RWPE1 (cell line): ENCODE measurements at regions not wholly inside any gene's neighbourhood (a gene's known extent, or its start where the extent isn't known, plus 50 kb on each side); places are given as distances from the start of the nearest gene placed in this dataset.

ENCODE experiments used
- CTCF ChIA-PET: fragments of 350-600 bp; sonication (Branson Sonifier 250); formaldehyde crosslinking; extraction: SDS; loops from one replicate; lab custom pipeline; 2021; lab: Yijun Ruan, JAX
- POLR2A ChIA-PET: fragments of 400-600 bp; formaldehyde crosslinking; extraction: SDS; loops from one replicate; lab custom pipeline; 2020; ENCODE audit warnings: antibody characterized with exemption; ENCODE audit not compliant: low non-redundant PET; lab: Yijun Ruan, JAX
- DNase-seq: peaks from one replicate; pipeline ENCODE4 v3.0.0; 2012; ENCODE audit warnings: low spot score
- H3K27ac ChIP-seq: fragments of 450-650 bp; 2 replicates; pipeline ENCODE4 v1.5.1; 2017
- CTCF ChIP-seq: fragments of 450-650 bp; conservative IDR thresholded peaks from 2 replicates; pipeline ENCODE4 v1.5.1; 2017; ENCODE audit warnings: low read depth, mild to moderate bottlenecking

- POLR2A ChIA-PET = no interaction called here
- DNase-seq = no peak
- CTCF ChIA-PET = no interaction called here
- no peak overlapping the region for H3K27ac ChIP-seq
- no peak for TF ChIP-seq CTCF
These were observed 631.9 kb upstream of the MMS22L start for GRCh38 chr6:97914912-97915311.

GRCh38 chr6:97915537-97915936 lies 632.5 kb upstream of the MMS22L start:
- ChIA-PET CTCF (no interaction called here), POLR2A (no interaction called here)
- no peak for DNase-seq
- no peak overlapping the region for H3K27ac ChIP-seq
- no peak for TF ChIP-seq CTCF

- no peak for TF ChIP-seq CTCF
- ChIA-PET CTCF (no interaction called here), POLR2A (no interaction called here)
- H3K27ac ChIP-seq = no peak overlapping the region
- DNase-seq = no peak
These were observed 634.4 kb upstream of the MMS22L start for GRCh38 chr6:97917369-97917768.

GRCh38 chr6:97919046-97919445 lies 636.0 kb upstream of the MMS22L start:
- POLR2A ChIA-PET = no interaction called here
- no peak for TF ChIP-seq CTCF
- DNase-seq = peak; percentile 1
- no peak overlapping the region for H3K27ac ChIP-seq
- CTCF ChIA-PET = no interaction called here

GRCh38 chr6:97919631-97920030 lies 636.6 kb upstream of the MMS22L start:
- ChIA-PET CTCF (interaction anchor here (0.6 kb wide), 2 partner anchors 45 to 842 kb away, joined by 3 read pairs; no protein-coding TSS in a partner anchor), POLR2A (no interaction called here)
- no peak overlapping the region for H3K27ac ChIP-seq
- no peak for TF ChIP-seq CTCF
- peak; percentile 2 for DNase-seq

GRCh38 chr6:97923249-97923648 lies 640.2 kb upstream of the MMS22L start:
- POLR2A ChIA-PET = no interaction called here
- H3K27ac ChIP-seq = no peak overlapping the region
- CTCF ChIA-PET = no interaction called here
- TF ChIP-seq CTCF = no peak
- no peak for DNase-seq
